ENCODE measurements at regions not wholly inside any gene's neighbourhood (a gene's known extent, or its start where the extent isn't known, plus 50 kb on each side); places are given as distances from the start of the nearest gene placed in this dataset.

DNA sequence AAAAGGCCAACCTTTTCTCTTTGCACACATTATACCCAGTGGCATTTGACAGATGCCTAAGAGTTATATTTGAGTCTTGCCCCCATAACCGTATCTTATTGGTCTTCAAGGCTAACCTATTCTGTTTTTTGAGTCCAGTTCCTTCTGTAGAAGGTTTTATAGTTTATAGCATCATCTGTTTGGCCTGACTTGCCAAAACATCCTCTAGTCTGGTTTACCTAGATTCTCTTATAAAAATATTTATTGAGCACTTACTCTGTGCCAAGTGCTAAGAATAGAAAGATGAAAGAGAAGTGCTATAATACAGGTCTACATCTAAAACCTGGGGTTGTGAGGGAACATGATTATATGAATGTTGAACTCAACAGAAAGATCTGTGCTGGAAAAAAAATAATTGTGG, 55.9 kb upstream of the PIP4K2A start:
- H3K36me3 Mint-ChIP-seq (ENCODE audit: low read depth) = peaks cover 2% of the 10 kb centered on the region
- no peak overlapping the region for H3K27ac Mint-ChIP-seq
- no peak for DNase-seq
- ATAC-seq = no peak
- no peaks in the 10 kb centered on the region for H3K4me1 Mint-ChIP-seq (ENCODE audit: low read depth)
- no peak overlapping the region for H3K4me3 Mint-ChIP-seq
- CTCF ChIA-PET = interaction anchor here (1.2 kb wide), 1 partner anchor 14 kb away, joined by 4 read pairs; no protein-coding TSS in a partner anchor
- TF ChIP-seq, protein P1, sequence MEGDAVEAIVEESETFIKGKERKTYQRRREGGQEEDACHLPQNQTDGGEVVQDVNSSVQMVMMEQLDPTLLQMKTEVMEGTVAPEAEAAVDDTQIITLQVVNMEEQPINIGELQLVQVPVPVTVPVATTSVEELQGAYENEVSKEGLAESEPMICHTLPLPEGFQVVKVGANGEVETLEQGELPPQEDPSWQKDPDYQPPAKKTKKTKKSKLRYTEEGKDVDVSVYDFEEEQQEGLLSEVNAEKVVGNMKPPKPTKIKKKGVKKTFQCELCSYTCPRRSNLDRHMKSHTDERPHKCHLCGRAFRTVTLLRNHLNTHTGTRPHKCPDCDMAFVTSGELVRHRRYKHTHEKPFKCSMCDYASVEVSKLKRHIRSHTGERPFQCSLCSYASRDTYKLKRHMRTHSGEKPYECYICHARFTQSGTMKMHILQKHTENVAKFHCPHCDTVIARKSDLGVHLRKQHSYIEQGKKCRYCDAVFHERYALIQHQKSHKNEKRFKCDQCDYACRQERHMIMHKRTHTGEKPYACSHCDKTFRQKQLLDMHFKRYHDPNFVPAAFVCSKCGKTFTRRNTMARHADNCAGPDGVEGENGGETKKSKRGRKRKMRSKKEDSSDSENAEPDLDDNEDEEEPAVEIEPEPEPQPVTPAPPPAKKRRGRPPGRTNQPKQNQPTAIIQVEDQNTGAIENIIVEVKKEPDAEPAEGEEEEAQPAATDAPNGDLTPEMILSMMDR (IDR thresholded peaks at IDR 0.05) = no peak
- POLR2A ChIA-PET = no interaction called here
- H3K27me3 Mint-ChIP-seq = no peaks in the 10 kb centered on the region
- intact Hi-C loops (cut with micrococcal nuclease) = no loop called here
- peaks cover 3% of the 10 kb centered on the region for H3K9me3 Mint-ChIP-seq

DNA sequence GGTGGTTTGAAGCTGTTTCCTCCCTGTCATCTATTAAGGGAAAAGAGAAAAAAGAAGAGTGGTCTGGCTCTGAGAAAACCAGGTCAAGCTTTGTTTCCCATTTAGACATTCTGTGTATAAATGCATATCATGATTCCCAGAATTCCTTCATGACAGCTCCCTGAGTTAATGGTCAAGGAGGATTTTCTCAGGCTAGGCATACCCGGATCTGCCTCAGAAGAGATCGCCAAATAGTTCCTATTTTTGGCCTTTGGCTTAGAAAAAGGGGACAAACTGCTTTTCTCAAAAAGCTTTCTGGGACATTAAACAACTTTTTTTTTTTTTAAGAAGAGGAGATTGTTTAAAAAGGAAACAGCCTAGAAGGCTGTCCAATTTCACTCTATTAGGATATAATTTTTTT, 53.5 kb upstream of the PIP4K2A start:
- no peaks in the 10 kb centered on the region for H3K27me3 Mint-ChIP-seq
- no peak for ATAC-seq
- H3K4me3 Mint-ChIP-seq = no peak overlapping the region
- H3K36me3 Mint-ChIP-seq (ENCODE audit: low read depth) = peaks cover 2% of the 10 kb centered on the region
- intact Hi-C loops (cut with micrococcal nuclease) = no loop called here
- POLR2A ChIA-PET = no interaction called here
- DNase-seq = no peak
- H3K27ac Mint-ChIP-seq = no peak overlapping the region
- TF ChIP-seq, protein P1 (IDR thresholded peaks at IDR 0.05) = no peak
- H3K4me1 Mint-ChIP-seq (ENCODE audit: low read depth) = no peaks in the 10 kb centered on the region
- peaks cover 3% of the 10 kb centered on the region for H3K9me3 Mint-ChIP-seq
- CTCF ChIA-PET = no interaction called here

DNA sequence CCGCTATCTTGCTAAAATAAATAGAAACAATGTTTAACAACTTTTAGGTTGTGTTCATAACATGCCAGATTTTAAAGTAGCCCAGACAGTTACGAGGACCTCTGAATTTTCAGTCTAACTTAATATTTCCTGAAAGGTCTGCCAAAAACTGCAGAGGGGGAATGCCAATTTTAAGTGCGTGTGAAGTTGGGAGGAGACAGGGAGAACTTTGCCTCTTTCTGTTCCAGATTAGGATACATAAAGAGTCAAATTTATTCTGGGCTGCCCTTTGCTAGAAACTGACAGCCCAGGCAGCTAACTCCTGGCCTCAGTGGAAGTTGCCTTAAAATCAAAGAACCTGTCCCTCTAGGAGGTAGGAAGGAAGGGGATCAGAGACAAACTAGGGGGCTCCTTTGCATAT, 52.3 kb upstream of the PIP4K2A start:
- peaks cover 3% of the 10 kb centered on the region for H3K9me3 Mint-ChIP-seq
- TF ChIP-seq, protein P1 (IDR thresholded peaks at IDR 0.05) = no peak
- H3K27ac Mint-ChIP-seq = no peak overlapping the region
- ChIA-PET CTCF (interaction anchor here (0.9 kb wide), 1 partner anchor 127 kb away, joined by 3 read pairs; no protein-coding TSS in a partner anchor), POLR2A (no interaction called here)
- no peaks in the 10 kb centered on the region for H3K27me3 Mint-ChIP-seq
- ATAC-seq (no peak), DNase-seq (no peak)
- intact Hi-C loops (cut with micrococcal nuclease) = no loop called here
- peaks cover 2% of the 10 kb centered on the region for H3K36me3 Mint-ChIP-seq (ENCODE audit: low read depth)
- no peak overlapping the region for H3K4me3 Mint-ChIP-seq
- no peaks in the 10 kb centered on the region for H3K4me1 Mint-ChIP-seq (ENCODE audit: low read depth)

DNA sequence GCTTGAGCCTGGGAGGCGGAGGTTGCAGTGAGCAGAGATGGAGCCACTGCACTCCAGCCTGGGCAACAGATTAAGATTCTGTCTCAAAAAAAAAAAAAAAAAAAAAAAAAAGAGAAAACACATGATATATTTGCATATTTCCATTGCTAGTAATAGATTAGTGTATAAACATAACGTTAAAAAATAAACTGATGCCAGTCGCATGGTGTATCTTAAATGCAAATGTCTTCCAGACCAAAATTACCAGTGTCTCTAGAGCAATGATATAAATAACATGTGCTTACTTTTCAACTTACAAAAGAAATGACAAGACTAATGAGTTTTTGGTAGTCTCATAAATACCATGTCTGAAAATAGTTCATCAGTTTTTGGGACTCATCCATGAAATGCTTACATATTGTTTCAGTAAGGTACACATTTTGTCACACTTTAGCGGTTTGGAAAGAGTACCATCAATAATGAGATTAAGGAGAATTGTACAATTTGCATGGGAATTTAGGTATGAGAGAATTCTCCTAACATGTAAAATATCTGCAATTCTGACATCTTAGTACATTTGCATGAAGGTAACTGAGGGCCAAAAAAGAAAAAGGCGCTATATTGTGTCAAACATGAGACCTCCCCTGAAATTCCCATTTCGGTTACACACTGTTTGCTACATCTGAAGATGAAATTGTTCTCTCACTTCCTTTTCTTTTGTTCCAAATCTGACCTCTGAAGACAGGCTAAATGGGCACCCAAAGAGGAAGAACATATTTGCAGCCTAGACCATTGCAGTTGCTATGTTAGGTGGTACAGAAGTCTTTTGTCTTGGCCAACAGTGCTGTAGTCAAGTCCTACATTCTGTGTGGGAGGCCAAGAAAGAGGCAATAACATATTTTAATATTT, 51.5 kb upstream of the PIP4K2A start:
- H3K4me3 Mint-ChIP-seq = no peak overlapping the region

DNA sequence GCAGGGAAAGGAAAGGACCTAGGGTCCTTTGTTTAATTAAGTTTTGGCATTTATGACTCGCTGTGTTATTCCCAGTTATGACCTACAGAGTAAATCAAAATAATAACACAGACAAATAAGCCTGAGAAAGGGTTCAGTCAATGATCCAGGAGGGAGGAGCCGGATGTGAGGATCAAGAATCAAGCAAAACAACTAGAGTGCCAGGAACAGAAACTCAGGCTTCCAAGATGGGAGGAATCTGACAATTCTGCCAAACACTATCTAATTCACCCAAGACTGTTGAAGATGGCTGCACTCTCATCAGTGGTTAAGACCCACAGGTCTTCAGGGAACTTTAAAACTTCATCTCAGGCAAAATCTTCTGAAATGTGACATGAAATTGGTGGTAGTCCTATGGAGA, 50.3 kb upstream of the PIP4K2A start:
- H3K4me1 Mint-ChIP-seq (ENCODE audit: low read depth) = no peaks in the 10 kb centered on the region
- ChIA-PET CTCF (no interaction called here), POLR2A (no interaction called here)
- H3K36me3 Mint-ChIP-seq (ENCODE audit: low read depth) = no peaks in the 10 kb centered on the region
- ATAC-seq = no peak
- TF ChIP-seq, protein P1 (IDR thresholded peaks at IDR 0.05) = no peak
- no peak overlapping the region for H3K27ac Mint-ChIP-seq
- no peaks in the 10 kb centered on the region for H3K27me3 Mint-ChIP-seq
- H3K4me3 Mint-ChIP-seq = no peak overlapping the region
- no peak for DNase-seq
- no peaks in the 10 kb centered on the region for H3K9me3 Mint-ChIP-seq
- intact Hi-C loops (cut with micrococcal nuclease) = no loop called here

More for the DNA sequence above, 51.5 kb upstream of the PIP4K2A start:
- DNase-seq (no peak), ATAC-seq (no peak)
- ChIA-PET POLR2A (no interaction called here), CTCF (interaction anchor here (0.9 kb wide), 1 partner anchor 127 kb away, joined by 3 read pairs; no protein-coding TSS in a partner anchor)
- Mint-ChIP-seq H3K4me1 (ENCODE audit: low read depth) (no peaks in the 10 kb centered on the region), H3K36me3 (ENCODE audit: low read depth) (peaks cover 2% of the 10 kb centered on the region), H3K27ac (no peak overlapping the region), H3K27me3 (no peaks in the 10 kb centered on the region), H3K9me3 (peaks cover 3% of the 10 kb centered on the region)
- intact Hi-C loops (cut with micrococcal nuclease) = no loop called here
- TF ChIP-seq, protein P1 (IDR thresholded peaks at IDR 0.05) = no peak
